ENCODE measurements at regions not wholly inside any gene's neighbourhood (a gene's known extent, or its start where the extent isn't known, plus 50 kb on each side); places are given as distances from the start of the nearest gene placed in this dataset.

GRCh38 chr6:141848029-141848890 is 284.5 kb upstream of the GJE1 start:
- H3K4me2 ChIP-seq (ENCODE audit: low read length) = no peak overlapping the region
- TF ChIP-seq CTCF (IDR thresholded peaks at IDR 0.05; ENCODE audit: insufficient read depth, low read depth, low read length) (no peak), EZH2 (IDR thresholded peaks at IDR 0.05; ENCODE audit: insufficient read depth, low read length) (no peak)
- no peaks in the 10 kb centered on the region for H4K20me1 ChIP-seq (ENCODE audit: insufficient read depth, low read length)

DNA sequence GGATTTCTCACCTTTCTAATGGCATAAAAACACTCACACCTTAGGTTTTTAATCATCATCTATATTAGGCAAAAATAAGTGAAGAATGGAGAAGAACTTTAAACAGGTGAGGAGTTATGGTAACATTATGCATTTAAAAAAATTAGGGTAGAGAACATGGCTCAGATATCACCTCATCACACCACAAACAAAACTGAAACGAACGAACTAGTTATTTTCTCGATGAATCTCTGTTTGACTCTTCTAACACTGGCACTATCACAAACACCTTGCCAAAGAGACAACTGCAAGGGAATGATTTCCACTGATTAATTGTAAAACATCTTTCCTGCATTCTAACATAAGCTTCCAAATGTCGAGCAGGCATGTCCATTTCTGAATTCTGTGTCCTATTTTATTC is 286.1 kb upstream of the GJE1 start:
- H3K27ac Mint-ChIP-seq (ENCODE audit: unreplicated experiment) = no peak overlapping the region
- Histone ChIP-seq H4K20me1 (ENCODE audit: insufficient read depth, low read length) (no peaks in the 10 kb centered on the region), H3K4me2 (ENCODE audit: low read length) (no peak overlapping the region), H3K27ac (ENCODE audit: low read depth, low read length) (no peak overlapping the region), H3K9me3 (ENCODE audit: insufficient read depth, low read depth, low read length) (no peaks in the 10 kb centered on the region), H3K4me3 (ENCODE audit: insufficient read depth, low read depth, low read length) (no peak overlapping the region), H2AFZ (ENCODE audit: low read depth, low read length) (no peak overlapping the region), H3K27me3 (ENCODE audit: insufficient read depth, low read length) (no peaks in the 10 kb centered on the region), H3K36me3 (ENCODE audit: insufficient read depth, low read length) (no peaks in the 10 kb centered on the region), H3K9ac (ENCODE audit: low read length) (no peak overlapping the region), H3K4me1 (ENCODE audit: insufficient read depth, low read length) (no peaks in the 10 kb centered on the region), H3K79me2 (ENCODE audit: insufficient read depth, low read length) (no peaks in the 10 kb centered on the region)
- H3K9me3 Mint-ChIP-seq (ENCODE audit: unreplicated experiment) = no peaks in the 10 kb centered on the region
- no peaks in the 10 kb centered on the region for H3K27me3 Mint-ChIP-seq (ENCODE audit: low read depth, unreplicated experiment)
- TF ChIP-seq CTCF (IDR thresholded peaks at IDR 0.05; ENCODE audit: insufficient read depth, low read depth, low read length) (no peak), EZH2 (IDR thresholded peaks at IDR 0.05; ENCODE audit: insufficient read depth, low read length) (no peak)
- FAIRE-seq = no peak
- no peak for DNase-seq (ENCODE audit: low read depth)
- no peaks in the 10 kb centered on the region for H3K36me3 Mint-ChIP-seq (ENCODE audit: low read depth, unreplicated experiment)
- H3K4me1 Mint-ChIP-seq (ENCODE audit: low read depth, unreplicated experiment) = peaks cover 5% of the 10 kb centered on the region
- H3K4me3 Mint-ChIP-seq (ENCODE audit: unreplicated experiment) = no peak overlapping the region

More at GRCh38 chr6:141848029-141848890, 284.5 kb upstream of the GJE1 start:
- no peak overlapping the region for H3K4me3 Mint-ChIP-seq (ENCODE audit: unreplicated experiment)
- FAIRE-seq (no peak), DNase-seq (ENCODE audit: low read depth) (peak; percentile 7)
- H3K4me1 ChIP-seq (ENCODE audit: insufficient read depth, low read length) = no peaks in the 10 kb centered on the region
- no peaks in the 10 kb centered on the region for H3K36me3 ChIP-seq (ENCODE audit: insufficient read depth, low read length)
- no peak overlapping the region for H2AFZ ChIP-seq (ENCODE audit: low read depth, low read length)
- no peaks in the 10 kb centered on the region for H3K9me3 Mint-ChIP-seq (ENCODE audit: unreplicated experiment)
- H3K27ac Mint-ChIP-seq (ENCODE audit: unreplicated experiment) = no peak overlapping the region
- H3K27me3 Mint-ChIP-seq (ENCODE audit: low read depth, unreplicated experiment) = no peaks in the 10 kb centered on the region
- no peak overlapping the region for H3K9ac ChIP-seq (ENCODE audit: low read length)
- no peak overlapping the region for H3K4me3 ChIP-seq (ENCODE audit: insufficient read depth, low read depth, low read length)
- no peaks in the 10 kb centered on the region for H3K79me2 ChIP-seq (ENCODE audit: insufficient read depth, low read length)
- H3K9me3 ChIP-seq (ENCODE audit: insufficient read depth, low read depth, low read length) = no peaks in the 10 kb centered on the region
- H3K27ac ChIP-seq (ENCODE audit: low read depth, low read length) = no peak overlapping the region
- H3K4me1 Mint-ChIP-seq (ENCODE audit: low read depth, unreplicated experiment) = peaks cover 5% of the 10 kb centered on the region
- H3K36me3 Mint-ChIP-seq (ENCODE audit: low read depth, unreplicated experiment) = no peaks in the 10 kb centered on the region
- H3K27me3 ChIP-seq (ENCODE audit: insufficient read depth, low read length) = no peaks in the 10 kb centered on the region
